Colonic mucosa (tissue), 4 donors: ENCODE measurements at regions not wholly inside any gene's neighbourhood (a gene's known extent, or its start where the extent isn't known, plus 50 kb on each side); places are given as distances from the start of the nearest gene placed in this dataset.

Experiments
- DNase-seq: peaks from one replicate; pipeline ENCODE4 v3.0.0-alpha.2; 2020
- H3K27ac ChIP-seq: fragments of 200-600 bp; one replicate; pipeline ENCODE4 v1.8.0; 2021
- H3K27me3 ChIP-seq: fragments of 200-600 bp; one replicate; pipeline ENCODE4 v1.8.0; 2021
- H3K36me3 ChIP-seq: fragments of 200-600 bp; one replicate; pipeline ENCODE4 v1.8.0; 2021
- H3K4me1 ChIP-seq: fragments of 200-600 bp; one replicate; pipeline ENCODE4 v1.8.0; 2021; ENCODE audit warnings: mild to moderate bottlenecking
- H3K4me3 ChIP-seq: fragments of 200-600 bp; one replicate; pipeline ENCODE4 v1.8.0; 2021
- H3K9ac ChIP-seq, 2 donors: one replicate each; pipeline ENCODE4 v1.7.0; 2013; ENCODE audit warnings: control low read depth in 2 of 2, low read depth in 2 of 2, low read length in 2 of 2
- H3K9me3 ChIP-seq: fragments of 200-600 bp; one replicate; pipeline ENCODE4 v1.8.0; 2021
- CTCF ChIP-seq: fragments of 200-600 bp; IDR thresholded peaks from one replicate; pipeline ENCODE4 v1.8.0; 2022; ENCODE audit warnings: antibody characterized with exemption, mild to moderate bottlenecking
- intact Hi-C: fragments of 100-400 bp; cut with DNase I; formaldehyde crosslinking; loops from one replicate; pipeline ENCODE4 v1.14.1; 2022
- donor health status: healthy.
- donor health status: DM: no; HTN: no; CAD: no.
- donor health status: DM: no; HTN: no; CAD: no.

- intact Hi-C loops, result no loop called here
- no peaks in the 10 kb centered on the region for H3K4me1 ChIP-seq
- no peaks in the 10 kb centered on the region for H3K27me3 ChIP-seq
- H3K36me3 ChIP-seq, result no peaks in the 10 kb centered on the region
- H3K9me3 ChIP-seq, result no peaks in the 10 kb centered on the region
- no peak for TF ChIP-seq CTCF
- H3K9ac ChIP-seq, result no peak overlapping the region
- no peak for DNase-seq
- no peak overlapping the region for H3K27ac ChIP-seq
- H3K4me3 ChIP-seq, result no peak overlapping the region
These were observed 375.1 kb upstream of the ST8SIA4 start for GRCh38 chr5:101278011-101278687.

GRCh38 chr5:101271945-101272344 is 368.9 kb upstream of the ST8SIA4 start:
- Histone ChIP-seq H3K4me3 (no peak overlapping the region), H3K9me3 (no peaks in the 10 kb centered on the region), H3K4me1 (no peaks in the 10 kb centered on the region), H3K36me3 (no peaks in the 10 kb centered on the region), H3K9ac (no peak overlapping the region), H3K27me3 (no peaks in the 10 kb centered on the region), H3K27ac (no peak overlapping the region)
- TF ChIP-seq CTCF, result no peak
- no peak for DNase-seq
- intact Hi-C loops, result no loop called here

GRCh38 chr5:101271416-101271815 is 368.3 kb upstream of the ST8SIA4 start:
- intact Hi-C loops, result no loop called here

GRCh38 chr5:101260857-101261256 is 357.8 kb upstream of the ST8SIA4 start:
- Histone ChIP-seq H3K4me1 (no peaks in the 10 kb centered on the region), H3K27ac (peak overlapping the region; percentile 24), H3K27me3 (no peaks in the 10 kb centered on the region), H3K4me3 (no peak overlapping the region), H3K9me3 (no peaks in the 10 kb centered on the region), H3K36me3 (no peaks in the 10 kb centered on the region), H3K9ac (no peak overlapping the region)
- peak; percentile 47 for DNase-seq
- intact Hi-C loops, result no loop called here
- no peak for TF ChIP-seq CTCF

More at GRCh38 chr5:101271416-101271815, 368.3 kb upstream of the ST8SIA4 start:
- no peak overlapping the region for H3K9ac ChIP-seq
- no peaks in the 10 kb centered on the region for H3K4me1 ChIP-seq
- no peaks in the 10 kb centered on the region for H3K36me3 ChIP-seq
- no peak overlapping the region for H3K27ac ChIP-seq
- no peak for DNase-seq
- H3K4me3 ChIP-seq, result no peak overlapping the region
- no peaks in the 10 kb centered on the region for H3K27me3 ChIP-seq
- TF ChIP-seq CTCF, result no peak
- H3K9me3 ChIP-seq, result no peaks in the 10 kb centered on the region

GRCh38 chr5:101253096-101253495 is 350.0 kb upstream of the ST8SIA4 start:
- Histone ChIP-seq H3K36me3 (no peaks in the 10 kb centered on the region), H3K27ac (no peak overlapping the region), H3K9me3 (no peaks in the 10 kb centered on the region), H3K9ac (no peak overlapping the region), H3K4me1 (no peaks in the 10 kb centered on the region), H3K4me3 (no peak overlapping the region), H3K27me3 (no peaks in the 10 kb centered on the region)
- no peak for TF ChIP-seq CTCF
- intact Hi-C loops, result no loop called here
- DNase-seq, result no peak
